GM23338 (cell line): ENCODE measurements at regions not wholly inside any gene's neighbourhood (a gene's known extent, or its start where the extent isn't known, plus 50 kb on each side); places are given as distances from the start of the nearest gene placed in this dataset.

ENCODE experiments used
- ATAC-seq: fragments of 200-7000 bp; cut with Tn5 transposase; 3 replicates; pipeline ENCODE4 v1.9.1; 2020
- DNase-seq: peaks from one replicate; pipeline ENCODE4 v3.0.0-alpha.2; 2015; ENCODE audit warnings: low spot score
- H2AFZ ChIP-seq: fragments of 200-600 bp; sonication (generic); 2 replicates; pipeline ENCODE4 v1.8.0; 2016; ENCODE audit warnings: antibody characterized with exemption, mild to moderate bottlenecking, moderate library complexity
- H3F3A ChIP-seq: fragments of 200-600 bp; sonication (generic); replicated peaks from 2 replicates; pipeline ENCODE4 v1.8.0; 2017; ENCODE audit warnings: antibody characterized with exemption, mixed run types, low read depth
- H3K27ac ChIP-seq: fragments of 200-600 bp; sonication (generic); 2 replicates; pipeline ENCODE4 v1.6.1; 2016; ENCODE audit warnings: low read depth
- H3K27me3 ChIP-seq: fragments of 200-600 bp; sonication (generic); 2 replicates; pipeline ENCODE4 v1.8.0; 2016; ENCODE audit warnings: mild to moderate bottlenecking, mixed run types, moderate library complexity; ENCODE audit not compliant: insufficient read depth
- H3K36me3 ChIP-seq: fragments of 200-600 bp; sonication (generic); 2 replicates; pipeline ENCODE4 v1.8.0; 2016; ENCODE audit warnings: mild to moderate bottlenecking; ENCODE audit not compliant: insufficient read depth
- H3K4me1 ChIP-seq: fragments of 200-600 bp; sonication (generic); 2 replicates; pipeline ENCODE4 v1.8.0; 2016; ENCODE audit warnings: mild to moderate bottlenecking, moderate library complexity; ENCODE audit not compliant: insufficient read depth
- H3K4me2 ChIP-seq: fragments of 200-600 bp; sonication (generic); 2 replicates; pipeline ENCODE4 v1.7.1; 2017; ENCODE audit warnings: mixed run types
- H3K4me3 ChIP-seq: fragments of 200-600 bp; sonication (generic); 2 replicates; pipeline ENCODE4 v1.6.1; 2016; ENCODE audit warnings: mixed run types
- H3K79me2 ChIP-seq: fragments of 200-600 bp; sonication (generic); replicated peaks from 2 replicates; pipeline ENCODE4 v1.8.0; 2017; ENCODE audit warnings: mild to moderate bottlenecking; ENCODE audit not compliant: insufficient read depth
- H3K9me2 ChIP-seq: fragments of 200-600 bp; sonication (generic); 2 replicates; pipeline ENCODE4 v1.8.0; 2017; ENCODE audit not compliant: insufficient read depth
- H4K20me1 ChIP-seq: fragments of 200-600 bp; sonication (generic); replicated peaks from 2 replicates; pipeline ENCODE4 v1.8.0; 2017; ENCODE audit warnings: mild to moderate bottlenecking; ENCODE audit not compliant: insufficient read depth
- H3K27ac Mint-ChIP-seq: 2 replicates; pipeline ENCODE4 v1.8.0; 2020; ENCODE audit warnings: inconsistent platforms, mild to moderate bottlenecking, moderate library complexity, mixed read lengths
- H3K27me3 Mint-ChIP-seq: 3 replicates; pipeline ENCODE4 v1.8.0; 2022; ENCODE audit warnings: low read depth, mild to moderate bottlenecking, moderate library complexity, mixed read lengths, inconsistent platforms; ENCODE audit not compliant: insufficient read depth, poor library complexity
- H3K36me3 Mint-ChIP-seq: 3 replicates; pipeline ENCODE4 v1.8.0; 2021; ENCODE audit warnings: low read depth, mild to moderate bottlenecking, inconsistent platforms, moderate library complexity, mixed read lengths
- H3K4me1 Mint-ChIP-seq: 3 replicates; pipeline ENCODE4 v1.8.0; 2020; ENCODE audit warnings: mild to moderate bottlenecking, inconsistent platforms, mixed read lengths
- H3K4me3 Mint-ChIP-seq: 3 replicates; pipeline ENCODE4 v1.8.0; 2021; ENCODE audit warnings: moderate library complexity, mild to moderate bottlenecking, inconsistent platforms, mixed read lengths
- H3K9me3 Mint-ChIP-seq: 3 replicates; pipeline ENCODE4 v1.8.0; 2020; ENCODE audit warnings: moderate library complexity, mild to moderate bottlenecking, inconsistent platforms, mixed read lengths
- CREB1 ChIP-seq: fragments of 250-450 bp; sonication (Bioruptor Pico); IDR thresholded peaks from 2 replicates; pipeline ENCODE4 v1.5.0; 2020; ENCODE audit warnings: low read depth, mild to moderate bottlenecking, moderate library complexity
- EZH2 ChIP-seq: fragments of 200-600 bp; sonication (generic); IDR thresholded peaks from one replicate; pipeline ENCODE4 v1.8.0; 2017; ENCODE audit warnings: antibody characterized with exemption, mild to moderate bottlenecking, low read depth; ENCODE audit not compliant: unreplicated experiment
- EZH2phosphoT487 ChIP-seq: fragments of 200-600 bp; sonication (generic); IDR thresholded peaks from one replicate; pipeline ENCODE4 v1.8.1; 2018; ENCODE audit warnings: antibody characterized with exemption; ENCODE audit not compliant: unreplicated experiment
- JUNB ChIP-seq: IDR thresholded peaks from one replicate; pipeline ENCODE4 v1.6.1; 2016; ENCODE audit warnings: antibody characterized with exemption; ENCODE audit not compliant: unreplicated experiment
- NANOG ChIP-seq: IDR thresholded peaks from 2 replicates; pipeline ENCODE4 v1.6.1; 2016; ENCODE audit warnings: antibody characterized with exemption, borderline replicate concordance
- POLR2AphosphoS5 ChIP-seq: IDR thresholded peaks from 2 replicates; pipeline ENCODE4 v1.6.1; 2016; ENCODE audit warnings: antibody characterized with exemption, low read depth
- STAT1 ChIP-seq: IDR thresholded peaks from one replicate; pipeline ENCODE4 v1.6.1; 2016; ENCODE audit warnings: antibody characterized with exemption; ENCODE audit not compliant: unreplicated experiment
- ZNF114 ChIP-seq: fragments of 250-450 bp; sonication (Bioruptor Pico); IDR thresholded peaks from 2 replicates; pipeline ENCODE4 v1.5.0; 2020; ENCODE audit warnings: mild to moderate bottlenecking, moderate library complexity
- ZNF331 ChIP-seq: fragments of 250-450 bp; sonication (Bioruptor Pico); IDR thresholded peaks from 2 replicates; pipeline ENCODE4 v1.5.0; 2020; ENCODE audit warnings: low read depth, mild to moderate bottlenecking, moderate library complexity
- TF ChIP-seq, protein P1 (sequence below): IDR thresholded peaks from 2 replicates; pipeline ENCODE4 v1.6.1; 2016; ENCODE audit warnings: antibody characterized with exemption
- TF ChIP-seq, protein P2 (sequence below): IDR thresholded peaks from one replicate; pipeline ENCODE4 v1.6.1; 2018; ENCODE audit warnings: antibody characterized with exemption; ENCODE audit not compliant: unreplicated experiment
- TF ChIP-seq, protein P3 (sequence below), 2 experiments: fragments of 200-600 bp in 1 of 2; sonication (generic) in 1 of 2; conservative IDR thresholded peaks; 2 replicates each; pipeline versions ENCODE4 v1.5.1 to v1.6.1; 2016 to 2017; ENCODE audit warnings: antibody characterized with exemption in 2 of 2, low read depth in 2 of 2, mild to moderate bottlenecking in 2 of 2, moderate library complexity in 1 of 2
- TF ChIP-seq, protein P4 (sequence below): fragments of 250-450 bp; sonication (Bioruptor Pico); IDR thresholded peaks from 2 replicates; pipeline ENCODE4 v1.5.0; 2020; ENCODE audit warnings: mild to moderate bottlenecking, moderate library complexity

DNA sequence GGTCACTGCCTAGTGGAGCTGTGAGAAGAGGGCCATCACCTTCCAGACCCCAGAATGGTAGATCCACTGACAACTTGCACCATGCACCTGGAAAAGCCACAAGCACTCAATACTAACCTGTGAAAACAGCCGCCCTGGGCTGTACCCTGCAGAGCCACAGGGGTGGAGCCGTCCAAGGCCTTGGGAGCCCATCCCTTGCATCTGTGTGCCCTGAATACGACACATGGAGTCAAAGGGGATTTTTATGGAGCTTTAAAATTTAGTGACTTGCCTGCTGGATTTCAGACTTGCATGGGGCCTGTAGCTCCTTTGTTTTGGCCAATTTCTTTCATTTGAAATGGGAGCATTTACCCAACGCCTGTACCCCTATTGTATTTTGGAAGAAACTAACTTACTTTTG is 62.4 kb upstream of the HTR4 start:
- DNase-seq, result no peak
- no peaks in the 10 kb centered on the region for H3K27me3 ChIP-seq
- H3K27ac ChIP-seq, result no peak overlapping the region
- H3K79me2 ChIP-seq, result no peaks in the 10 kb centered on the region
- Mint-ChIP-seq H3K4me3 (no peak overlapping the region), H3K27ac (no peak overlapping the region), H3K4me1 (peaks cover 19% of the 10 kb centered on the region), H3K9me3 (no peaks in the 10 kb centered on the region; the same call in 2 of the 3 replicates), H3K36me3 (no peaks in the 10 kb centered on the region), H3K27me3 (no peaks in the 10 kb centered on the region)
- ATAC-seq, result no peak; the same call in 2 of the 3 replicates
- no peak overlapping the region for H2AFZ ChIP-seq
- H3K4me2 ChIP-seq, result no peak overlapping the region
- peaks cover 6% of the 10 kb centered on the region; the same call in 1 of the 2 replicates for H3K4me1 ChIP-seq
- TF ChIP-seq CREB1 (CRISPR knock-in tag) (no peak), EZH2 (no peak), STAT1 (no peak), POLR2AphosphoS5 (no peak), NANOG (no peak), ZNF331 (CRISPR knock-in tag) (no peak), EZH2phosphoT487 (no peak), JUNB (no peak), ZNF114 (CRISPR knock-in tag) (no peak)
- TF ChIP-seq, protein P1, sequence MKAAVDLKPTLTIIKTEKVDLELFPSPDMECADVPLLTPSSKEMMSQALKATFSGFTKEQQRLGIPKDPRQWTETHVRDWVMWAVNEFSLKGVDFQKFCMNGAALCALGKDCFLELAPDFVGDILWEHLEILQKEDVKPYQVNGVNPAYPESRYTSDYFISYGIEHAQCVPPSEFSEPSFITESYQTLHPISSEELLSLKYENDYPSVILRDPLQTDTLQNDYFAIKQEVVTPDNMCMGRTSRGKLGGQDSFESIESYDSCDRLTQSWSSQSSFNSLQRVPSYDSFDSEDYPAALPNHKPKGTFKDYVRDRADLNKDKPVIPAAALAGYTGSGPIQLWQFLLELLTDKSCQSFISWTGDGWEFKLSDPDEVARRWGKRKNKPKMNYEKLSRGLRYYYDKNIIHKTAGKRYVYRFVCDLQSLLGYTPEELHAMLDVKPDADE, result no peak
- TF ChIP-seq, protein P2, sequence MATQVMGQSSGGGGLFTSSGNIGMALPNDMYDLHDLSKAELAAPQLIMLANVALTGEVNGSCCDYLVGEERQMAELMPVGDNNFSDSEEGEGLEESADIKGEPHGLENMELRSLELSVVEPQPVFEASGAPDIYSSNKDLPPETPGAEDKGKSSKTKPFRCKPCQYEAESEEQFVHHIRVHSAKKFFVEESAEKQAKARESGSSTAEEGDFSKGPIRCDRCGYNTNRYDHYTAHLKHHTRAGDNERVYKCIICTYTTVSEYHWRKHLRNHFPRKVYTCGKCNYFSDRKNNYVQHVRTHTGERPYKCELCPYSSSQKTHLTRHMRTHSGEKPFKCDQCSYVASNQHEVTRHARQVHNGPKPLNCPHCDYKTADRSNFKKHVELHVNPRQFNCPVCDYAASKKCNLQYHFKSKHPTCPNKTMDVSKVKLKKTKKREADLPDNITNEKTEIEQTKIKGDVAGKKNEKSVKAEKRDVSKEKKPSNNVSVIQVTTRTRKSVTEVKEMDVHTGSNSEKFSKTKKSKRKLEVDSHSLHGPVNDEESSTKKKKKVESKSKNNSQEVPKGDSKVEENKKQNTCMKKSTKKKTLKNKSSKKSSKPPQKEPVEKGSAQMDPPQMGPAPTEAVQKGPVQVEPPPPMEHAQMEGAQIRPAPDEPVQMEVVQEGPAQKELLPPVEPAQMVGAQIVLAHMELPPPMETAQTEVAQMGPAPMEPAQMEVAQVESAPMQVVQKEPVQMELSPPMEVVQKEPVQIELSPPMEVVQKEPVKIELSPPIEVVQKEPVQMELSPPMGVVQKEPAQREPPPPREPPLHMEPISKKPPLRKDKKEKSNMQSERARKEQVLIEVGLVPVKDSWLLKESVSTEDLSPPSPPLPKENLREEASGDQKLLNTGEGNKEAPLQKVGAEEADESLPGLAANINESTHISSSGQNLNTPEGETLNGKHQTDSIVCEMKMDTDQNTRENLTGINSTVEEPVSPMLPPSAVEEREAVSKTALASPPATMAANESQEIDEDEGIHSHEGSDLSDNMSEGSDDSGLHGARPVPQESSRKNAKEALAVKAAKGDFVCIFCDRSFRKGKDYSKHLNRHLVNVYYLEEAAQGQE, result no peak
- TF ChIP-seq, protein P3, sequence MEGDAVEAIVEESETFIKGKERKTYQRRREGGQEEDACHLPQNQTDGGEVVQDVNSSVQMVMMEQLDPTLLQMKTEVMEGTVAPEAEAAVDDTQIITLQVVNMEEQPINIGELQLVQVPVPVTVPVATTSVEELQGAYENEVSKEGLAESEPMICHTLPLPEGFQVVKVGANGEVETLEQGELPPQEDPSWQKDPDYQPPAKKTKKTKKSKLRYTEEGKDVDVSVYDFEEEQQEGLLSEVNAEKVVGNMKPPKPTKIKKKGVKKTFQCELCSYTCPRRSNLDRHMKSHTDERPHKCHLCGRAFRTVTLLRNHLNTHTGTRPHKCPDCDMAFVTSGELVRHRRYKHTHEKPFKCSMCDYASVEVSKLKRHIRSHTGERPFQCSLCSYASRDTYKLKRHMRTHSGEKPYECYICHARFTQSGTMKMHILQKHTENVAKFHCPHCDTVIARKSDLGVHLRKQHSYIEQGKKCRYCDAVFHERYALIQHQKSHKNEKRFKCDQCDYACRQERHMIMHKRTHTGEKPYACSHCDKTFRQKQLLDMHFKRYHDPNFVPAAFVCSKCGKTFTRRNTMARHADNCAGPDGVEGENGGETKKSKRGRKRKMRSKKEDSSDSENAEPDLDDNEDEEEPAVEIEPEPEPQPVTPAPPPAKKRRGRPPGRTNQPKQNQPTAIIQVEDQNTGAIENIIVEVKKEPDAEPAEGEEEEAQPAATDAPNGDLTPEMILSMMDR (conservative IDR thresholded peaks at IDR 0.05; ENCODE audit: low read depth in 2 of 2), result no peak
- TF ChIP-seq, protein P4, sequence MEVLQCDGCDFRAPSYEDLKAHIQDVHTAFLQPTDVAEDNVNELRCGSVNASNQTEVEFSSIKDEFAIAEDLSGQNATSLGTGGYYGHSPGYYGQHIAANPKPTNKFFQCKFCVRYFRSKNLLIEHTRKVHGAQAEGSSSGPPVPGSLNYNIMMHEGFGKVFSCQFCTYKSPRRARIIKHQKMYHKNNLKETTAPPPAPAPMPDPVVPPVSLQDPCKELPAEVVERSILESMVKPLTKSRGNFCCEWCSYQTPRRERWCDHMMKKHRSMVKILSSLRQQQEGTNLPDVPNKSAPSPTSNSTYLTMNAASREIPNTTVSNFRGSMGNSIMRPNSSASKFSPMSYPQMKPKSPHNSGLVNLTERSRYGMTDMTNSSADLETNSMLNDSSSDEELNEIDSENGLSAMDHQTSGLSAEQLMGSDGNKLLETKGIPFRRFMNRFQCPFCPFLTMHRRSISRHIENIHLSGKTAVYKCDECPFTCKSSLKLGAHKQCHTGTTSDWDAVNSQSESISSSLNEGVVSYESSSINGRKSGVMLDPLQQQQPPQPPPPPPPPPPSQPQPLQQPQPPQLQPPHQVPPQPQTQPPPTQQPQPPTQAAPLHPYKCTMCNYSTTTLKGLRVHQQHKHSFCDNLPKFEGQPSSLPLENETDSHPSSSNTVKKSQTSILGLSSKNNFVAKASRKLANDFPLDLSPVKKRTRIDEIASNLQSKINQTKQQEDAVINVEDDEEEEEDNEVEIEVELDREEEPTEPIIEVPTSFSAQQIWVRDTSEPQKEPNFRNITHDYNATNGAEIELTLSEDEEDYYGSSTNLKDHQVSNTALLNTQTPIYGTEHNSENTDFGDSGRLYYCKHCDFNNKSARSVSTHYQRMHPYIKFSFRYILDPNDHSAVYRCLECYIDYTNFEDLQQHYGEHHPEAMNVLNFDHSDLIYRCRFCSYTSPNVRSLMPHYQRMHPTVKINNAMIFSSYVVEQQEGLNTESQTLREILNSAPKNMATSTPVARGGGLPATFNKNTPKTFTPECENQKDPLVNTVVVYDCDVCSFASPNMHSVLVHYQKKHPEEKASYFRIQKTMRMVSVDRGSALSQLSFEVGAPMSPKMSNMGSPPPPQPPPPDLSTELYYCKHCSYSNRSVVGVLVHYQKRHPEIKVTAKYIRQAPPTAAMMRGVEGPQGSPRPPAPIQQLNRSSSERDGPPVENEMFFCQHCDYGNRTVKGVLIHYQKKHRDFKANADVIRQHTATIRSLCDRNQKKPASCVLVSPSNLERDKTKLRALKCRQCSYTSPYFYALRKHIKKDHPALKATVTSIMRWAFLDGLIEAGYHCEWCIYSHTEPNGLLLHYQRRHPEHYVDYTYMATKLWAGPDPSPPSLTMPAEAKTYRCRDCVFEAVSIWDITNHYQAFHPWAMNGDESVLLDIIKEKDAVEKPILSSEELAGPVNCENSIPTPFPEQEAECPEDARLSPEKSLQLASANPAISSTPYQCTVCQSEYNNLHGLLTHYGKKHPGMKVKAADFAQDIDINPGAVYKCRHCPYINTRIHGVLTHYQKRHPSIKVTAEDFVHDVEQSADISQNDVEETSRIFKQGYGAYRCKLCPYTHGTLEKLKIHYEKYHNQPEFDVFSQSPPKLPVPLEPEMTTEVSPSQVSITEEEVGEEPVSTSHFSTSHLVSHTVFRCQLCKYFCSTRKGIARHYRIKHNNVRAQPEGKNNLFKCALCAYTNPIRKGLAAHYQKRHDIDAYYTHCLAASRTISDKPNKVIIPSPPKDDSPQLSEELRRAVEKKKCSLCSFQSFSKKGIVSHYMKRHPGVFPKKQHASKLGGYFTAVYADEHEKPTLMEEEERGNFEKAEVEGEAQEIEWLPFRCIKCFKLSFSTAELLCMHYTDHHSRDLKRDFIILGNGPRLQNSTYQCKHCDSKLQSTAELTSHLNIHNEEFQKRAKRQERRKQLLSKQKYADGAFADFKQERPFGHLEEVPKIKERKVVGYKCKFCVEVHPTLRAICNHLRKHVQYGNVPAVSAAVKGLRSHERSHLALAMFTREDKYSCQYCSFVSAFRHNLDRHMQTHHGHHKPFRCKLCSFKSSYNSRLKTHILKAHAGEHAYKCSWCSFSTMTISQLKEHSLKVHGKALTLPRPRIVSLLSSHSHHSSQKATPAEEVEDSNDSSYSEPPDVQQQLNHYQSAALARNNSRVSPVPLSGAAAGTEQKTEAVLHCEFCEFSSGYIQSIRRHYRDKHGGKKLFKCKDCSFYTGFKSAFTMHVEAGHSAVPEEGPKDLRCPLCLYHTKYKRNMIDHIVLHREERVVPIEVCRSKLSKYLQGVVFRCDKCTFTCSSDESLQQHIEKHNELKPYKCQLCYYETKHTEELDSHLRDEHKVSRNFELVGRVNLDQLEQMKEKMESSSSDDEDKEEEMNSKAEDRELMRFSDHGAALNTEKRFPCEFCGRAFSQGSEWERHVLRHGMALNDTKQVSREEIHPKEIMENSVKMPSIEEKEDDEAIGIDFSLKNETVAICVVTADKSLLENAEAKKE (CRISPR knock-in tag), result no peak
- no peaks in the 10 kb centered on the region for H3K36me3 ChIP-seq
- H3F3A ChIP-seq, result no peaks in the 10 kb centered on the region
- no peaks in the 10 kb centered on the region for H3K9me2 ChIP-seq
- no peaks in the 10 kb centered on the region for H4K20me1 ChIP-seq
- H3K4me3 ChIP-seq, result no peak overlapping the region
